Cardiac muscle cell (in vitro differentiated cells and primary cell): ENCODE measurements at regions not wholly inside any gene's neighbourhood (a gene's known extent, or its start where the extent isn't known, plus 50 kb on each side); places are given as distances from the start of the nearest gene placed in this dataset.
A peak's percentile ranks its signal among the peaks of the same experiment; 100 is the strongest.

ENCODE experiments used
- DNase-seq, 2 donors: peaks; one replicate each; pipeline versions ENCODE4 v3.0.0 to v3.0.0-alpha.2; 2010 to 2017; ENCODE audit warnings: low read depth in 1 of 2, low spot score in 1 of 2
- H3K27ac ChIP-seq: fragments of 200-600 bp; sonication (generic); 2 replicates; pipeline ENCODE4 v1.5.1; 2016
- H3K27me3 ChIP-seq: fragments of 200-600 bp; sonication (generic); 2 replicates; pipeline ENCODE4 v1.6.0; 2016; ENCODE audit warnings: control low read depth
- H3K36me3 ChIP-seq: fragments of 200-600 bp; sonication (generic); 2 replicates; pipeline ENCODE4 v1.5.1; 2016; ENCODE audit warnings: control low read depth
- H3K4me1 ChIP-seq: fragments of 200-600 bp; sonication (generic); 2 replicates; pipeline ENCODE4 v1.8.1; 2017; ENCODE audit warnings: low read depth, mild to moderate bottlenecking, mixed run types
- H3K4me3 ChIP-seq: fragments of 200-600 bp; sonication (generic); 2 replicates; pipeline ENCODE4 v1.5.1; 2016; ENCODE audit warnings: mild to moderate bottlenecking
- H3K9me3 ChIP-seq: fragments of 200-600 bp; sonication (generic); 2 replicates; pipeline ENCODE4 v1.5.1; 2017; ENCODE audit warnings: low read depth, mild to moderate bottlenecking, control low read depth
- CTCF ChIP-seq: IDR thresholded peaks from 2 replicates; pipeline ENCODE4 v1.5.1; 2012; ENCODE audit warnings: low read depth, mild to moderate bottlenecking, low read length

GRCh38 chr3:106366352-106366751, 497.5 kb upstream of the CBLB start:
- H3K4me1 ChIP-seq: no peaks in the 10 kb centered on the region
- no peak for DNase-seq
- no peaks in the 10 kb centered on the region for H3K36me3 ChIP-seq
- H3K27ac ChIP-seq: no peak overlapping the region
- no peak for TF ChIP-seq CTCF
- no peaks in the 10 kb centered on the region for H3K9me3 ChIP-seq
- H3K27me3 ChIP-seq: no peaks in the 10 kb centered on the region
- H3K4me3 ChIP-seq: no peak overlapping the region

- Histone ChIP-seq H3K4me3 (no peak overlapping the region), H3K36me3 (no peaks in the 10 kb centered on the region), H3K27ac (no peak overlapping the region), H3K9me3 (no peaks in the 10 kb centered on the region), H3K27me3 (no peaks in the 10 kb centered on the region), H3K4me1 (peaks cover 11% of the 10 kb centered on the region)
- DNase-seq: no peak
- TF ChIP-seq CTCF: no peak
Observed at GRCh38 chr3:106367496-106367895, 498.7 kb upstream of the CBLB start.

- H3K27ac ChIP-seq: no peak overlapping the region
- H3K36me3 ChIP-seq: no peaks in the 10 kb centered on the region
- DNase-seq: no peak
- H3K9me3 ChIP-seq: no peaks in the 10 kb centered on the region
- H3K4me3 ChIP-seq: no peak overlapping the region
- no peak for TF ChIP-seq CTCF
- H3K4me1 ChIP-seq: peaks cover 12% of the 10 kb centered on the region
- H3K27me3 ChIP-seq: no peaks in the 10 kb centered on the region
Observed at GRCh38 chr3:106371221-106371970, 502.6 kb upstream of the CBLB start.

- H3K27ac ChIP-seq: no peak overlapping the region
- DNase-seq: peak in 1 of 2 donors; percentile 27
- no peak for TF ChIP-seq CTCF
- H3K4me3 ChIP-seq: no peak overlapping the region
- H3K9me3 ChIP-seq: no peaks in the 10 kb centered on the region
- no peaks in the 10 kb centered on the region for H3K36me3 ChIP-seq
- H3K4me1 ChIP-seq: peaks cover 12% of the 10 kb centered on the region
- no peaks in the 10 kb centered on the region for H3K27me3 ChIP-seq
Observed at GRCh38 chr3:106371971-106372805, 503.4 kb upstream of the CBLB start.

GRCh38 chr3:106372806-106373190, 504.0 kb upstream of the CBLB start:
- no peaks in the 10 kb centered on the region for H3K36me3 ChIP-seq
- no peaks in the 10 kb centered on the region for H3K27me3 ChIP-seq
- H3K27ac ChIP-seq: no peak overlapping the region
- H3K9me3 ChIP-seq: no peaks in the 10 kb centered on the region
- no peak for DNase-seq
- no peak for TF ChIP-seq CTCF
- peaks cover 12% of the 10 kb centered on the region for H3K4me1 ChIP-seq
- no peak overlapping the region for H3K4me3 ChIP-seq
